HG02981 (cell line): ENCODE measurements at regions not wholly inside any gene's neighbourhood (a gene's known extent, or its start where the extent isn't known, plus 50 kb on each side); places are given as distances from the start of the nearest gene placed in this dataset.

Experiments used
- ATAC-seq: cut with Tn5 transposase; IDR thresholded peaks from one replicate; pipeline ENCODE4 v1.9.1; 2021; ENCODE audit warnings: mild to moderate bottlenecking, moderate library complexity; ENCODE audit not compliant: unreplicated experiment

GRCh38 chr4:141576585-141577110 lies 59.7 kb upstream of the IL15 start:
- no peak for ATAC-seq

- no peak for ATAC-seq
Measured at GRCh38 chr4:141578451-141578850, 57.9 kb upstream of the IL15 start.

GRCh38 chr4:141580523-141580922 lies 55.9 kb upstream of the IL15 start:
- no peak for ATAC-seq
